MCF 10A (cell line): ENCODE measurements at regions not wholly inside any gene's neighbourhood (a gene's known extent, or its start where the extent isn't known, plus 50 kb on each side); places are given as distances from the start of the nearest gene placed in this dataset.
A peak's percentile ranks its signal among the peaks of the same experiment; 100 is the strongest.

ENCODE experiments used
- BruUV-seq: library from RNA; stranded (reverse); fragments of 400-500 nt; replicated peaks from 2 replicates; lab custom pipeline; 2021; lab: Mats Ljungman, UMichigan
- CTCF ChIA-PET: fragments of 300-600 bp; sonication (Branson Sonifier 250); formaldehyde crosslinking; extraction: SDS; loops from one replicate; lab custom pipeline; 2021; ENCODE audit warnings: antibody characterized with exemption, inconsistent platforms; lab: Yijun Ruan, JAX
- POLR2A ChIA-PET: fragments of 300-600, 350-650 bp; sonication (Branson Sonifier 250); formaldehyde crosslinking; extraction: SDS; loops from one replicate; lab custom pipeline; 2020; ENCODE audit warnings: antibody characterized with exemption, inconsistent platforms; lab: Yijun Ruan, JAX
- DNase-seq: peaks from one replicate; pipeline ENCODE4 v3.0.0-alpha.2; 2018; ENCODE audit not compliant: unreplicated experiment
- H3K27ac Mint-ChIP-seq: one replicate; pipeline ENCODE4 v1.8.0; 2022; ENCODE audit warnings: mild to moderate bottlenecking, low read depth, mixed read lengths; ENCODE audit not compliant: unreplicated experiment
- H3K27me3 Mint-ChIP-seq: one replicate; pipeline ENCODE4 v1.8.0; 2022; ENCODE audit warnings: mixed read lengths; ENCODE audit not compliant: insufficient read depth, unreplicated experiment
- H3K36me3 Mint-ChIP-seq: one replicate; pipeline ENCODE4 v1.8.0; 2022; ENCODE audit warnings: mild to moderate bottlenecking, moderate library complexity, mixed read lengths; ENCODE audit not compliant: insufficient read depth, unreplicated experiment
- H3K4me1 Mint-ChIP-seq: one replicate; pipeline ENCODE4 v1.8.0; 2022; ENCODE audit warnings: mixed read lengths; ENCODE audit not compliant: insufficient read depth, unreplicated experiment
- H3K4me3 Mint-ChIP-seq: one replicate; pipeline ENCODE4 v1.8.0; 2022; ENCODE audit warnings: mild to moderate bottlenecking, moderate library complexity, mixed read lengths; ENCODE audit not compliant: unreplicated experiment
- H3K9me3 Mint-ChIP-seq: one replicate; pipeline ENCODE4 v1.8.0; 2022; ENCODE audit warnings: mixed read lengths; ENCODE audit not compliant: unreplicated experiment
- CTCF ChIP-seq: fragments of 200-600 bp; IDR thresholded peaks from one replicate; pipeline ENCODE4 v1.8.0; 2022; ENCODE audit warnings: antibody characterized with exemption, mild to moderate bottlenecking; ENCODE audit not compliant: unreplicated experiment
- intact Hi-C: fragments of 100-400 bp; cut with micrococcal nuclease; formaldehyde crosslinking; loops from 2 replicates; pipeline ENCODE4 v1.14.1; 2022

DNA sequence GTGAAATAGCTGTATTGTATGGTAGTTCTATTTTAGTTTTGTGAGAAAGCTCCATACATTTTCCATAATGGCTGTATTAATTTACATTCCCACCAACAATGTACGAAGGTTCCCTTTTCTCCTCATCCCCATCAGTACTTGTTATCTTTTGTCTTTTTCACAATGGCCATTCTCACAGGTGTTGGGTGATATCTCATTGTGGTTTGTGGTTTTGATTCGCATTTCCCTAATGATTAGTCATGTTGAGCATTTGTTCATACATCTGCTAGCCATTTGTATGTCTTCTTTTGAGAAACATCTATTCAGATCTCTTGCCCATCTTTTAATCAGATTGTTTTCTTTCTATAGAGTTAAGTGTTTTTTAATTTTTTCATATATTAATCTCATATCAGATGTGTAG, 931.9 kb downstream of the IGSF11 start:
- DNase-seq, result peak; percentile 47
- no peak for TF ChIP-seq CTCF
- intact Hi-C loops, result loop anchor here (10.0 kb wide), 2 partner anchors 522 to 712 kb away; no protein-coding TSS in a partner anchor
- POLR2A ChIA-PET, result no interaction called here
- no peaks in the 10 kb centered on the region for H3K27me3 Mint-ChIP-seq
- no peak overlapping the region for H3K4me3 Mint-ChIP-seq
- no peaks in the 10 kb centered on the region for H3K9me3 Mint-ChIP-seq
- H3K36me3 Mint-ChIP-seq, result no peaks in the 10 kb centered on the region
- CTCF ChIA-PET, result no interaction called here
- no TSS peak for BruUV-seq
- no peak overlapping the region for H3K27ac Mint-ChIP-seq
- peaks cover 16% of the 10 kb centered on the region for H3K4me1 Mint-ChIP-seq

DNA sequence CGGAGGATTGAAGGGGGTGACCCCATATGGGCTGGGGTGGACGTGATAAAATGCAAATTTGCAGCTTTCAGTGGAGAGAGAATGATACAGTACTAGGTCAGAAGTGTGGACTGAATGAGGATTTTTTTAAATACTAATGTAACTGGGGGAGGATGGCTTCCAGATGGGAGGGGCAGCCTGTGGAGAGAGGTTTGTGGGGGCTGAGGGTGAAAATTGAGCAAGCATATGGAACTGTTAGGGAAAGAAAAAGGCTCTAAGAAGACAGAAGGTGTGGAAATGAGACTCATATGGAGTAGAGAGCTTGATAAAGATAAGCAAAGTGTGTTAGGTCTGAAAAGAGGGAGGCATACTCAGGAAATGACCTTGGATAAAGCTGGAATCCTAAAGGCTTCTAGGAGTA, 926.4 kb downstream of the IGSF11 start:
- ChIA-PET POLR2A (interaction anchor here (0.7 kb wide), 1 partner anchor 420 kb away, joined by 3 read pairs; no protein-coding TSS in a partner anchor), CTCF (interaction anchor here (1.0 kb wide), 1 partner anchor 1338 kb away, joined by 4 read pairs; no protein-coding TSS in a partner anchor)
- no peak for DNase-seq
- H3K36me3 Mint-ChIP-seq, result no peaks in the 10 kb centered on the region
- peaks cover 7% of the 10 kb centered on the region for H3K4me1 Mint-ChIP-seq
- no peaks in the 10 kb centered on the region for H3K27me3 Mint-ChIP-seq
- intact Hi-C loops, result loop anchor here (10.0 kb wide), 2 partner anchors 517 to 707 kb away; no protein-coding TSS in a partner anchor
- TF ChIP-seq CTCF, result no peak
- no TSS peak for BruUV-seq
- no peak overlapping the region for H3K4me3 Mint-ChIP-seq
- no peak overlapping the region for H3K27ac Mint-ChIP-seq
- no peaks in the 10 kb centered on the region for H3K9me3 Mint-ChIP-seq

GRCh38 chr3:118108769-118109168, 925.9 kb downstream of the IGSF11 start:
- no peak overlapping the region for H3K4me3 Mint-ChIP-seq
- no peaks in the 10 kb centered on the region for H3K27me3 Mint-ChIP-seq
- intact Hi-C loops, result loop anchor here (10.0 kb wide), 2 partner anchors 516 to 706 kb away; no protein-coding TSS in a partner anchor
- H3K36me3 Mint-ChIP-seq, result no peaks in the 10 kb centered on the region
- BruUV-seq, result no TSS peak
- peaks cover 7% of the 10 kb centered on the region for H3K4me1 Mint-ChIP-seq
- H3K27ac Mint-ChIP-seq, result no peak overlapping the region
- no peak for TF ChIP-seq CTCF
- peak; percentile 43 for DNase-seq
- CTCF ChIA-PET, result interaction anchor here (0.7 kb wide), 1 partner anchor 520 kb away, joined by 3 read pairs; no protein-coding TSS in a partner anchor
- H3K9me3 Mint-ChIP-seq, result no peaks in the 10 kb centered on the region
- POLR2A ChIA-PET, result no interaction called here

GRCh38 chr3:118110211-118110610, 924.4 kb downstream of the IGSF11 start:
- POLR2A ChIA-PET, result no interaction called here
- intact Hi-C loops, result no loop called here
- CTCF ChIA-PET, result no interaction called here
- no TSS peak for BruUV-seq
- no peaks in the 10 kb centered on the region for H3K9me3 Mint-ChIP-seq
- no peak overlapping the region for H3K4me3 Mint-ChIP-seq
- no peak overlapping the region for H3K27ac Mint-ChIP-seq
- TF ChIP-seq CTCF, result no peak
- H3K36me3 Mint-ChIP-seq, result no peaks in the 10 kb centered on the region
- DNase-seq, result peak; percentile 41
- H3K27me3 Mint-ChIP-seq, result no peaks in the 10 kb centered on the region
- H3K4me1 Mint-ChIP-seq, result peaks cover 7% of the 10 kb centered on the region
